ENCODE measurements at regions not wholly inside any gene's neighbourhood (a gene's known extent, or its start where the extent isn't known, plus 50 kb on each side); places are given as distances from the start of the nearest gene placed in this dataset.
"Not testable (repeated sequence)": the region's sequence is repeated elsewhere in the genome, so short reads cannot be mapped to it uniquely, and the experiment has no call there.

- no peak for DNase-seq
Observed at GRCh38 chr3:110016235-110016815, 679.0 kb upstream of the DPPA4 start.

GRCh38 chr3:110017304-110017703 lies 680.0 kb upstream of the DPPA4 start:
- DNase-seq = no peak

- DNase-seq = no peak
Observed at GRCh38 chr3:110021659-110022058, 684.3 kb upstream of the DPPA4 start.

- not testable (repeated sequence) for DNase-seq
Observed at GRCh38 chr3:110023022-110023421, 685.7 kb upstream of the DPPA4 start.

GRCh38 chr3:110026421-110026820 lies 689.1 kb upstream of the DPPA4 start:
- DNase-seq = no peak

- DNase-seq = no peak
Observed at GRCh38 chr3:110027446-110028080, 690.2 kb upstream of the DPPA4 start.

GRCh38 chr3:110031975-110032374 lies 694.6 kb upstream of the DPPA4 start:
- DNase-seq = no peak

GRCh38 chr3:110059431-110059830 lies 722.1 kb upstream of the DPPA4 start:
- no peak for DNase-seq

GRCh38 chr3:110062716-110063115 lies 725.4 kb upstream of the DPPA4 start:
- DNase-seq = no peak

GRCh38 chr3:110063178-110063577 lies 725.8 kb upstream of the DPPA4 start:
- no peak for DNase-seq

GRCh38 chr3:110066206-110066605 lies 728.9 kb upstream of the DPPA4 start:
- no peak for DNase-seq

- no peak for DNase-seq
Observed at GRCh38 chr3:110067527-110067926, 730.2 kb upstream of the DPPA4 start.

GRCh38 chr3:110069761-110070160 lies 732.4 kb upstream of the DPPA4 start:
- no peak for DNase-seq

- DNase-seq = no peak
Observed at GRCh38 chr3:110070161-110070916, 733.0 kb upstream of the DPPA4 start.

- no peak for DNase-seq
Observed at GRCh38 chr3:110074095-110074494, 736.7 kb upstream of the DPPA4 start.

- no peak for DNase-seq
Observed at GRCh38 chr3:110077093-110077492, 739.7 kb upstream of the DPPA4 start.

- DNase-seq = no peak
Observed at GRCh38 chr3:110093411-110093810, 756.1 kb upstream of the DPPA4 start.

GRCh38 chr3:110093812-110094401 lies 756.6 kb upstream of the DPPA4 start:
- DNase-seq = no peak

GRCh38 chr3:110099711-110100110 lies 762.4 kb upstream of the DPPA4 start:
- no peak for DNase-seq

GRCh38 chr3:110101361-110101760 lies 764.0 kb upstream of the DPPA4 start:
- DNase-seq = no peak

- no peak for DNase-seq
Observed at GRCh38 chr3:110106805-110107204, 769.5 kb upstream of the DPPA4 start.

- DNase-seq = no peak
Observed at GRCh38 chr3:110123946-110124345, 786.6 kb upstream of the DPPA4 start.

GRCh38 chr3:110126065-110126464 lies 788.7 kb upstream of the DPPA4 start:
- no peak for DNase-seq

GRCh38 chr3:110133971-110134370 lies 796.6 kb upstream of the DPPA4 start:
- DNase-seq = no peak

Measured in NCI-H1436 treated with DMSO at 0.1 percent for 48 hours (cell line).